Stimulated activated naive CD8-positive, alpha-beta T cell treated with anti-CD3 and anti-CD28 coated beads, Interleukin-15, Interleukin-2, amounts not matched to agents 100 ng/mL and 50 ng/mL, for 24 hours (primary cell): ENCODE measurements at regions not wholly inside any gene's neighbourhood (a gene's known extent, or its start where the extent isn't known, plus 50 kb on each side); places are given as distances from the start of the nearest gene placed in this dataset.
"Not testable (repeated sequence)": the region's sequence is repeated elsewhere in the genome, so short reads cannot be mapped to it uniquely, and the experiment has no call there.

Experiments used
- H3K27ac Mint-ChIP-seq: one replicate; pipeline ENCODE4 v1.8.0; 2021; ENCODE audit warnings: mild to moderate bottlenecking, mixed read lengths
- H3K27me3 Mint-ChIP-seq: one replicate; pipeline ENCODE4 v1.8.0; 2021; ENCODE audit warnings: mixed read lengths
- H3K36me3 Mint-ChIP-seq: one replicate; pipeline ENCODE4 v1.8.0; 2021; ENCODE audit warnings: low read depth, mixed read lengths
- H3K4me1 Mint-ChIP-seq: one replicate; pipeline ENCODE4 v1.8.0; 2021; ENCODE audit warnings: low read depth, mixed read lengths
- H3K4me3 Mint-ChIP-seq: one replicate; pipeline ENCODE4 v1.8.0; 2021; ENCODE audit warnings: mild to moderate bottlenecking, mixed read lengths
- H3K9me3 Mint-ChIP-seq: one replicate; pipeline ENCODE4 v1.8.0; 2021; ENCODE audit warnings: mixed read lengths

DNA sequence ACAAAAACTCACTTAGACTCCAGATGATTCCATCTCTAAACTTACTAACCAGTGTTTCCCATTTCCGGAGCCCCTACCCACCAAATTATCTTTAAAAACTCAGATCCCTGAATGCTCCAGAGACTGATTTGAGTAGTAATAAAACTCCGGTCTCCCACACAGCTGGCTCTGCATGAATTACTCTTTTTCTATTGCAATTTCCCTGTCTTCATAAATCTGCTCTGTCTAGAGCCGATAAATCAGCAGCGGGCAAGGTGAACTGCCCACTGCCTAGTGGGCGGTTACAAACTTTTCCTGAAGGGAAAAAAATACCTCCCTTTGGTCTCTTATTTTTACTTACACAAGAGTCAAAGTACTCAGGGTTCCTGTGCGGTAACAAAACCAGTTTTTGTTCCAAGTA lies 624.4 kb upstream of the RORB start:
- Mint-ChIP-seq H3K36me3 (no peaks in the 10 kb centered on the region), H3K4me1 (no peaks in the 10 kb centered on the region), H3K27me3 (no peaks in the 10 kb centered on the region), H3K9me3 (no peaks in the 10 kb centered on the region), H3K27ac (no peak overlapping the region), H3K4me3 (no peak overlapping the region)

DNA sequence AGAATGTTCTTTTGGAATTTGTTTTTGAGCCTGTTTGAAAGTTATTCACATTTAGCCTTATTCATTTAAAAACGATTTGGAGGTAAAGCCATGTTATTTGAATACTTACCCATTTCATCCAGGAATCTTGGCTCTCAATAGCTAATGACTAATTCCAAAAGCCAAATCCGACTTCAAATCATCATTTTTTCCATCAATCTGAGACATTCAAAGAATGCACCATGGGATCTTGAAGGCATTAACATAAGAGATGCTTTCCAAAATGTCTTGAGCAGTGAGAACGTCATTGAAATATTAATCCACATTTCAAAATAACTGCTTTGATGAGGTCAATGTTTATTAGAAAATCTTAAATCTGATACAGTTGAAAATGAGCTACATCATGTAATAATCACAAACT lies 617.0 kb upstream of the RORB start:
- no peaks in the 10 kb centered on the region for H3K27me3 Mint-ChIP-seq
- no peak overlapping the region for H3K27ac Mint-ChIP-seq
- no peaks in the 10 kb centered on the region for H3K4me1 Mint-ChIP-seq
- peaks cover 8% of the 10 kb centered on the region for H3K9me3 Mint-ChIP-seq
- H3K36me3 Mint-ChIP-seq = no peaks in the 10 kb centered on the region
- H3K4me3 Mint-ChIP-seq = no peak overlapping the region

DNA sequence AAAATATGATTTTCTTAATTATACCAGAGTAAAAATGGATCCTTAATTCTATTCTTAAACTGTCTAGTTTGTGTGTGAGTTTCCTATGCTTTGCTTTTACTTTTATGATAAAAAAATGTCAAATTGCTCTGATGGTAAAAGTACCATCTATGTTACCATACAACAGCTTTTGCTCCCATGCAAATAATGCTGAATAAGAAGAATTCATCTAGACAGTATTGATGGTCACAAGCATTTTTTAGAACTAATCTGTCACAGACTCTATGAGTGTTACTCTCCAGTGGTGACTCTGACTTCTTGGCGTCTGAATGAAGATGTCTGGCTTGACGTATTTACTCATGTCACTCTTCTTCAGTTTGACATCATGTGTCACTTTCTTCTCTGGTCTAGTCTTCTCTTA lies 608.1 kb upstream of the RORB start:
- Mint-ChIP-seq H3K36me3 (no peaks in the 10 kb centered on the region), H3K4me3 (no peak overlapping the region), H3K27ac (no peak overlapping the region), H3K9me3 (peaks cover 16% of the 10 kb centered on the region), H3K27me3 (no peaks in the 10 kb centered on the region), H3K4me1 (no peaks in the 10 kb centered on the region)

DNA sequence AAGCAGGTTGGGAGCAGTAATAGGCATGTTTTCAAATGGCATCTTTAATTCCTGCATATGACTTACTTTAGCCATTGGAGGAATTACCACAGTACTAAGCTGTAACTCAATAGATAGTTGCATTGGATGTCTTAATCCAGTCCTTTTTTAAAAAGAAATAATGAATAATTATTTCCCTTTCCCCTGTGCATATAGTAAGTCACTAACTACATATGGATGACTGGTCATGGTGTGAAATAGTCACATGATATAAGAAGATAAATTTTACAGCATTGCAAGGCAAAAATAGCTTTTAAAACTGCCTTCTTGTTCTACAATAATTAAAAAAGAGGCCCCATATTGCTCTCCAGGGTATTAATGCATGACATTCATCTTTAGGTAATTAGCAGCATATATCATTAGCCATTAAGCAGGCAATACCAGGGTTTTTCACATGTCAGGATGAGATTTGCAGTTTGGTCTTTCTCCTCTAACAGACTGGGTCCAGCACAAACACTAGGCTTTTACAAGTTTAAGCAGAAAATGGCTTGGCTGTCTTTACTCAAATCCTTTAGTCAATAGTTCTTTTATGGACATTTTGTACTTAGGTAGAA lies 606.4 kb upstream of the RORB start:
- H3K4me3 Mint-ChIP-seq = no peak overlapping the region
- no peaks in the 10 kb centered on the region for H3K27me3 Mint-ChIP-seq
- no peaks in the 10 kb centered on the region for H3K36me3 Mint-ChIP-seq
- H3K9me3 Mint-ChIP-seq = peaks cover 7% of the 10 kb centered on the region
- H3K27ac Mint-ChIP-seq = no peak overlapping the region
- H3K4me1 Mint-ChIP-seq = no peaks in the 10 kb centered on the region

DNA sequence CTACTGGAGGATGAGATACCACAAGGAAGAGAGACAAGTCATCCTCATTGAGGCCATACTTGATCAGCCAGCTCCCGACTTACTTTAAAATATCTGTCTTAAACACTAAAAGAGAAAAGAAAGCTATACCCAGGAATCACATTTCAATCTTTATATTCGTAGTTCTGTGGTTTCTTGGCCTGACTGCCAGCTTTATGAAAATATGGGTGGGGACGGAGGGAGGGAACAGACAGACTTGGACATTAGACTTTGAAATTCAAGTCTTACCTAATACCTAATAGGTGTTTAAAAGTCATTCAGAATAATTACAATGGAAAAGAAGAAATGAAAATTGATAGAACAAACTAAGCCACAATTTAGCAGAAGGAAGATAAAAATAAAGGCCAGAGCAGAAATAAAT lies 604.8 kb upstream of the RORB start:
- Mint-ChIP-seq H3K4me1 (no peaks in the 10 kb centered on the region), H3K36me3 (no peaks in the 10 kb centered on the region), H3K9me3 (peaks cover 2% of the 10 kb centered on the region), H3K27ac (no peak overlapping the region), H3K4me3 (no peak overlapping the region), H3K27me3 (no peaks in the 10 kb centered on the region)

DNA sequence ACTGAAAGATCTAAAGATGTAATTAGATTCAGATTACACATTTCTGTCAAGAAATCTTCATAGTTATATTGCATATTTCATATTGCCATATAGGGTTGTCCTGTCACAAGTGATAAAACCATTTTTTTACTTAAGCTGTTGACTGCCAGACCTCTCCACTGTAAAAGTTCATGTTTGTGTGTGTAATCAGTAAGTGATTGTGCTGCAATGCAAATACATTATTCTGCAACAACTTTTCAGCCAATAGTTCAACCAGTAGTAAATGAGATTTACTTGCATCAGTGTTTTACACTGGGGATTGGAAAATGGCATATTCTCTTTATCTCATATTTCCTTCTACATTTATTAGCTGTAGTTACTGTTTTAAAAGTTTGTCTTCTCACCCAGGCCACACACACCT lies 603.9 kb upstream of the RORB start:
- Mint-ChIP-seq H3K27ac (no peak overlapping the region), H3K4me3 (no peak overlapping the region), H3K9me3 (peaks cover 5% of the 10 kb centered on the region), H3K36me3 (no peaks in the 10 kb centered on the region), H3K4me1 (no peaks in the 10 kb centered on the region), H3K27me3 (no peaks in the 10 kb centered on the region)

DNA sequence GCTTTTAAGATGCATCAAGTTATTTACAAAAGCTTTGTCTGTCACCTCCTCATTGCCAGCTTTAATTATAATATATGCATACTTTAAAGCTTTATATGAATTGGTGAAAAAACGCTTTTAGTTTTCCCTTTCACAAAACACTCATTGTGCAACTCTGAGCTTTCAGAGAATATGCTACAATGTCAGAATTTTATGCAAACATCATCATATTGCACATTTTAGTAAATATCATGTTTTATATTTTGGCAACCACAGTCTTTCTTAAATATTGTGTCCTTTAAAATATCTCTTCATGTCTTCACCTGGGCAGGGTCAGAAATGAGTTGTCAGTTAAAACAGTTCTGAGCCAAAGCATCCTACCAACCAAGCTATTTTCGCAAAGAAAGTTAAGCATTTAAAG lies 601.1 kb upstream of the RORB start:
- peaks cover 5% of the 10 kb centered on the region for H3K9me3 Mint-ChIP-seq
- no peaks in the 10 kb centered on the region for H3K4me1 Mint-ChIP-seq
- no peaks in the 10 kb centered on the region for H3K36me3 Mint-ChIP-seq
- H3K4me3 Mint-ChIP-seq = no peak overlapping the region
- H3K27me3 Mint-ChIP-seq = no peaks in the 10 kb centered on the region
- no peak overlapping the region for H3K27ac Mint-ChIP-seq

DNA sequence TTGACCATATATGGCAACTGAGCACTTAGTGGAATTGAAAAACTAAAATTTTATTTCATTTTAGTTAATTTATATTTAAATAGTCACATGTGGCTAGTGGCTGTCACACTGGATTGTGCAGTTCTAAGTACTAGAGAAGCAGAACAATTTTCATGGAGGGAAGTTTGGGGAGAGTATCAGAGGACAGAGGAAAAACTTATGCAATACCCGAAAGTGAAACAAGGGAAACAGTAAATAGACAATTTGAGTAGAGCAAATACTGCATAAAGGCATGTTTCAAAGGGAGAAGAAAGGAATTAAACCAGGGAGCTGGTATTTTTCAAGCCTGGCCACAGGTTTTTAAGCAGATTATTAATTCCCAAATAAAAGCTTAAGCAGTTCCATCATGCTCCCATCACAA lies 590.5 kb upstream of the RORB start:
- Mint-ChIP-seq H3K4me3 (no peak overlapping the region), H3K27me3 (no peaks in the 10 kb centered on the region), H3K9me3 (peaks cover 2% of the 10 kb centered on the region), H3K27ac (no peak overlapping the region), H3K4me1 (no peaks in the 10 kb centered on the region), H3K36me3 (no peaks in the 10 kb centered on the region)

DNA sequence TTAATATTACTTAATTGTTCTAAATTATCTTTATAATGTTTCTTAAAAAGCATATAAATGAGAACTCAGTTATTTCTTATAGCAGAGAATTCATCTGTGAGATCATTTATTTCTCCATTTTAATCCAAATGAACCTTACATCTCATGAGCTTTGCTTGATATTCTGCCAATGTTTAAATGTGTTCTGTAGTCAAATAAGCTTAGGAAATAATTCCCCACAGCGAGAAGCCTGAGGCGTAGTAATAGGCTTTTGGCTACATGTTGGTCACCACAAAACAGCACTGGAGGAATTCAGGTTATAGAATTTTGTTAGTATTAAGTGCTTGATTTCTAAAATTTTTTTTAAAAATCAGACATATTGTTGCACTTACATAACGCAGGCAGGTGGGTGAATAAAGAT lies 585.3 kb upstream of the RORB start:
- H3K27ac Mint-ChIP-seq = no peak overlapping the region
- H3K4me1 Mint-ChIP-seq = no peaks in the 10 kb centered on the region
- H3K36me3 Mint-ChIP-seq = no peaks in the 10 kb centered on the region
- H3K4me3 Mint-ChIP-seq = no peak overlapping the region
- H3K9me3 Mint-ChIP-seq = peaks cover under 1% of the 10 kb centered on the region
- H3K27me3 Mint-ChIP-seq = no peaks in the 10 kb centered on the region

DNA sequence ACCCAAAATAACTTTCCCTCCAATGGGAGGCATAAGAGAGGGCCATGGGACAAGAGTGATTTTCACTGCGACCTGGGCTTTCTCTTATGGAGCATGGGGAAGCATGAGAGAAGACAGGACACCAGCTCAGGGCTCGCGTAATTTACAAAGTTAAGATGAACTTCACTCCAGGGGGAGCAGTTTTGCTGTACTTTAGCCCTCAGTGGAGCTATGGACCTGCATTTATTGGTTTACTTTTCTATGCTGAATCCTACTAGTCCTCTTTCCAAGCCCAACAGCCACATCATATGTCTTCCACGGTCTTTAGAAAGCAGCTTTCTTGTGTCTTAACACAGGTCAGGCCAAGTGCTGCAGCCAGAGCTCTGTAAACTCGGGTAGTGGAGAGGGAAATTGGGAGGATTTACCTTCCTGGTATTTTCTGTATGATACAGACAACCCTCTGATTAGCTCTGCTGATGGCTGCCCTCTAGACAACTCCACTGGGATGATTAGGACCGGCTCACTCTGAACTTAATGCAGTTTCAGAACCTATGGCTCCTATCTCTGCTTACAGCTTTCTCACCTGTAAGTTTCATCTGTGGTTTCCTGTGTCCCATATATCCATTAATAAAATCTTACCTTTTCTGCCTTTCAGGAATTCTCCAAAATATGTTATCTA lies 581.0 kb upstream of the RORB start:
- H3K4me1 Mint-ChIP-seq = no peaks in the 10 kb centered on the region
- H3K9me3 Mint-ChIP-seq = no peaks in the 10 kb centered on the region
- H3K4me3 Mint-ChIP-seq = no peak overlapping the region
- no peaks in the 10 kb centered on the region for H3K36me3 Mint-ChIP-seq
- no peaks in the 10 kb centered on the region for H3K27me3 Mint-ChIP-seq
- H3K27ac Mint-ChIP-seq = no peak overlapping the region

DNA sequence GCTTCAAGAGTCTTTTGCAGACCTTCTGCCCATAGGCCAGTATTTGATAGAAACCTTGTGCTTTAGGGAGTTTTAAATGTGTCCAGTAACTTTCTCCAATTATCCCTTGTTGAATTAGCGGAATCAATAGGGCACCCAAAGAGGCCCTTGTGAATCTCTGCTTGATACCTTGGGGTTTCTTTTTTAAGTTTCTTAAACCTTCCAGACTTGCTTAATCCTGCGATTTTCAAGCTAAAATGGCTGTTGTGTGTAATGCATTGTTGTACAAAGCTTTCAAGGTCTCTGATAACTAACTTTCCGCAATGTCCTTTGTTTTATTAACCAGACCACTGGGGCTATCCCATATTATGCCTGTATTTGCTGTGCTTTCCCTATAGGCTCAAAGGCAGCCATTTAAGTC lies 577.4 kb upstream of the RORB start:
- H3K4me3 Mint-ChIP-seq = no peak overlapping the region
- peaks cover 4% of the 10 kb centered on the region for H3K9me3 Mint-ChIP-seq
- H3K4me1 Mint-ChIP-seq = no peaks in the 10 kb centered on the region
- no peaks in the 10 kb centered on the region for H3K36me3 Mint-ChIP-seq
- no peak overlapping the region for H3K27ac Mint-ChIP-seq
- no peaks in the 10 kb centered on the region for H3K27me3 Mint-ChIP-seq

DNA sequence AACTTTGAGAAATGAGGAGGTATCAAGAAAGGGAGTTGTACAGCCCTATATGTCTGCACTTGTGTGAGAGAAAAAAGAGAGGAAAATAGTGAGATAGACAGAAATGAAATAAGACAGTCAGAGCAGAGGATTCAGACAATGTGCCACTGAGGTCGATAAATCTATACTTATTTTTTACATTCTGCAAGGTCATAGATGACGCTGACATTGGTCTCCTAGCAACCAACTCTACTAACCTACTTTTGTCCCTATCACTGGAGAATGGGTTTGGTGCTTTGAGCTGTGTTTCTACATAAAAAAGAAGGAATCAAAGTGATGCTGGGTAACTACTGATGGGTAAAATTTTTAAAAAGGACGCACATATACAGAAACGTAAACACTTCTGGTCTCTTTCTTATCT lies 573.3 kb upstream of the RORB start:
- H3K36me3 Mint-ChIP-seq = no peaks in the 10 kb centered on the region
- H3K4me3 Mint-ChIP-seq = no peak overlapping the region
- H3K27me3 Mint-ChIP-seq = no peaks in the 10 kb centered on the region
- no peak overlapping the region for H3K27ac Mint-ChIP-seq
- no peaks in the 10 kb centered on the region for H3K4me1 Mint-ChIP-seq
- H3K9me3 Mint-ChIP-seq = peaks cover 4% of the 10 kb centered on the region

DNA sequence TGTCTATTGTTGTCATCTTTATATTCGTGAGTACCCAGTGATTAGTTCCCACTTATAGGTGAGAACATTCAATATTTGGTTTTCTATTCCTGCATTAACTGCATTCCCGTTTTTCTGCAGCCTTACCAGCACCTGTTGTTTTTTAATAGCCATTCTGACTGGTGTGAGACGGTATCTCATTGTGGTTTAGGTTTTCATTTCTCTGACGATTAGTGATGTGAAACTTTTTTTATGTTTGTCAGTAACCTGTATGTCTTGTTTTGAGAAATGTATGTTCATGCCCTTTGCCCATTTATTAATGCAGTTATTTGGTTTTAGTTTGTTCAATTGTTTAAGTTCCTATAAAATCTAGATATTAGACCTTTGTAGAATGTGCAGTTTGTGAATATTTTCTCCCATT lies 546.0 kb upstream of the RORB start:
- Mint-ChIP-seq H3K27me3 (no peaks in the 10 kb centered on the region), H3K36me3 (no peaks in the 10 kb centered on the region)

DNA sequence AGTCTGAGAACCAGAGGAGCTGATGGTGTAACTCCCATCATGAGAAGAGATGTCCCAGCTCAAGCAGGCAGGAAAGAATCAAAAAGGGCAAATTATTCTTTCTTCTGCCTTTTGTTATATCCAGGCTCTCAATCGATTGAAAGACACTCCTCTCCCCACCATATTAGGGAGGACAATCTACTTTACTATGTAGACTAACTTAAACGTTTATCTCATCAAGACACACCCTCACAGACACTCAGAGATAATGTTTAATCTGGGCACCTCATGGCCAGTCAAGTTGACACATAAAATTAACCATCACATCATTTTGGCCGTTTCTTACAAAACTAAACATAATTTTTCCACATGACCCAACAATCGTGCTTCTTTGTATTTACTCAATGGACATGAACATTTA lies 534.3 kb upstream of the RORB start:
- Mint-ChIP-seq H3K4me1 (no peaks in the 10 kb centered on the region), H3K36me3 (no peaks in the 10 kb centered on the region), H3K4me3 (no peak overlapping the region), H3K27ac (no peak overlapping the region), H3K27me3 (no peaks in the 10 kb centered on the region), H3K9me3 (no peaks in the 10 kb centered on the region)

More for the DNA sequence above, 546.0 kb upstream of the RORB start:
- H3K27ac Mint-ChIP-seq = no peak overlapping the region
- no peak overlapping the region for H3K4me3 Mint-ChIP-seq
- peaks cover 4% of the 10 kb centered on the region for H3K9me3 Mint-ChIP-seq
- no peaks in the 10 kb centered on the region for H3K4me1 Mint-ChIP-seq

DNA sequence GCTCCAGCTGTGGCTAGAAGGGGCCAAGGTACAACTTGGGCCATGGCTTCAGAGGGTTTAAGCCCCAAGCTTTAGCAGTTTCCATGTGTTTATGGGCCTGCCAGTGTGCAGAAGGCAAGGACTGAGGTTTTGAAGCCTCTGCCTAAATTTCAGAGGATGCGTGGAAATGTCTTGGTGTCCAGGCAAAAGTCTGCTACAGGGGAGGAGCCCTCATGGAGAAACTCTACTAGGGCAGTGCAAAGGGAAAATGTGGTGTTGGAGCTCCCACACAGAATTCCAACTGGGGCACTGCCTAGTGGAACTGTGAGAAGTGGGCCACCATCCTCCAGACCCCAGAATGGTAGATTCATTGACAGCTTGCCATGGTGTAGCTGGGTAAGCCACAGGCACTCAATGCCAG lies 527.2 kb upstream of the RORB start:
- no peak overlapping the region for H3K4me3 Mint-ChIP-seq
- H3K27ac Mint-ChIP-seq = no peak overlapping the region
- H3K36me3 Mint-ChIP-seq = no peaks in the 10 kb centered on the region
- no peaks in the 10 kb centered on the region for H3K4me1 Mint-ChIP-seq
- no peaks in the 10 kb centered on the region for H3K27me3 Mint-ChIP-seq
- peaks cover 6% of the 10 kb centered on the region for H3K9me3 Mint-ChIP-seq

DNA sequence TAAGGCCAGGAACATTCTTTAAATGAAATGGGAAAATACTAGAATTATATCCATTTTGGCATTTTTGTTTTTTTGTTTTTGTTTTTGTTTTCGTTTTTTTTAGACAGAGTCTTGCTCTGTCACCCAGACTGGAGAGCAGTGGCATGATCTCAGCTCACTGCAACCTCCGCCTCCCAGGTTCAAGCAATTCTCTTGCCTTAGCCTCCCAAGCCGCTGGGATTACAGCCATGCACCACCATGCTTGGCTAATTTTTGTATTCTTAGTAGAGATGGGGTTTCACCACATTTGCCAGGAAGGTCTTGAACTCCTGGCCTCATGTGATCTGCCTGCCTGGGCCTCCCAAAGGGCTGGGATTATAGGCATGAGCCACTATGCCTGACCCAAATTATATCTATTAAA lies 520.7 kb upstream of the RORB start:
- not testable (repeated sequence) for H3K27me3 Mint-ChIP-seq, H3K4me3 Mint-ChIP-seq, H3K4me1 Mint-ChIP-seq, H3K36me3 Mint-ChIP-seq, H3K9me3 Mint-ChIP-seq, H3K27ac Mint-ChIP-seq
